ENCODE measurements at regions not wholly inside any gene's neighbourhood (a gene's known extent, or its start where the extent isn't known, plus 50 kb on each side); places are given as distances from the start of the nearest gene placed in this dataset.

DNA sequence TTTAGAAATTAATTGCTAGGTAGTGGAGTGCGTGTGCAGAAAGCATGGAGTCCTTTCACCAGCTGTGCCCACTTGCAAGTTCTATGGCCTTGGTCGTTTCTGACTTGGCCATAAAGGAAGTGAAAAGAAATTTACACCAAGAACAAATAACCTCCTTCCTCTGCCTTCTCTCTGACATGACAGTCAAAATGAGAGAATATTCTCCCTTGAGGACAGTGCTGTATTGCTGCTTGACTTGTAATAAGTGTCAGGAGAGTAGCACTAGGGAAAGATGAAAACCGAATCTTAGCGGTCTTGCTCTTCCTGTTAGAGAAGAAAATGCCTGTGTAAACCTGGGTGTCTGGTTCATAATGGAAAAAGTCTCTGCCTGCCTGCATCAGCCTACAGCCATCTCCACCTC, 333.1 kb upstream of the RAG2 start:
- Mint-ChIP-seq H3K27ac (no peak overlapping the region), H3K9me3 (no peaks in the 10 kb centered on the region), H3K36me3 (ENCODE audit: low read depth) (no peaks in the 10 kb centered on the region), H3K4me1 (ENCODE audit: low read depth) (no peaks in the 10 kb centered on the region), H3K27me3 (no peaks in the 10 kb centered on the region), H3K4me3 (no peak overlapping the region)
- no peak for DNase-seq

- H3K27ac Mint-ChIP-seq, result no peak overlapping the region
- no peak for DNase-seq
- H3K9me3 Mint-ChIP-seq, result no peaks in the 10 kb centered on the region
- no peaks in the 10 kb centered on the region for H3K36me3 Mint-ChIP-seq (ENCODE audit: low read depth)
- H3K4me1 Mint-ChIP-seq (ENCODE audit: low read depth), result no peaks in the 10 kb centered on the region
- H3K4me3 Mint-ChIP-seq, result no peak overlapping the region
- no peaks in the 10 kb centered on the region for H3K27me3 Mint-ChIP-seq
Measured at GRCh38 chr11:36930256-36930655, 332.2 kb upstream of the RAG2 start.

DNA sequence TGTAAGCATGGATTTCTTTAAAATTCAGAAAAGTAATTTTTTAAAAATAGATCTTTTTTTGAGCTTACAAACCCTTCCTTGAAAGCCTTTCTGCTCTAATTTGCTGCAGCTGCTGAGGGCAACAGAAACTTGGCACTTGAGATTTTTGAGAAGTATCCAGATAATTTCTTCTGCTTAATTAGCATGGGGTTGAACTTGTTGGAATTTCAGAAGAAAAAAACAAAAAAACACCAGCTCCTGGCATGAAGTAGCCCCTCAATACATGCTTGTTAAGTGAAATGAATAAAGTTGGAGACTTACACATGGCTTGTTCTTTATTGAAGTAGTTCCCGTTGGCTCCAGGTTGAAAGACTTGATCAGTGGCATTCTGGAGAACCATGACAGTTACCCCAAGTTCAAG, 331.4 kb upstream of the RAG2 start:
- no peaks in the 10 kb centered on the region for H3K4me1 Mint-ChIP-seq (ENCODE audit: low read depth)
- H3K36me3 Mint-ChIP-seq (ENCODE audit: low read depth), result no peaks in the 10 kb centered on the region
- no peak for DNase-seq
- H3K27me3 Mint-ChIP-seq, result no peaks in the 10 kb centered on the region
- H3K4me3 Mint-ChIP-seq, result no peak overlapping the region
- no peak overlapping the region for H3K27ac Mint-ChIP-seq
- no peaks in the 10 kb centered on the region for H3K9me3 Mint-ChIP-seq

- H3K4me1 Mint-ChIP-seq (ENCODE audit: low read depth), result no peaks in the 10 kb centered on the region
- H3K9me3 Mint-ChIP-seq, result no peaks in the 10 kb centered on the region
- DNase-seq, result no peak
- no peaks in the 10 kb centered on the region for H3K36me3 Mint-ChIP-seq (ENCODE audit: low read depth)
- H3K27me3 Mint-ChIP-seq, result no peaks in the 10 kb centered on the region
- no peak overlapping the region for H3K27ac Mint-ChIP-seq
- H3K4me3 Mint-ChIP-seq, result no peak overlapping the region
Measured at GRCh38 chr11:36928621-36929020, 330.6 kb upstream of the RAG2 start.

- no peaks in the 10 kb centered on the region for H3K36me3 Mint-ChIP-seq (ENCODE audit: low read depth)
- no peak for DNase-seq
- peaks cover 7% of the 10 kb centered on the region for H3K9me3 Mint-ChIP-seq
- H3K4me3 Mint-ChIP-seq, result no peak overlapping the region
- H3K27me3 Mint-ChIP-seq, result no peaks in the 10 kb centered on the region
- no peak overlapping the region for H3K27ac Mint-ChIP-seq
- H3K4me1 Mint-ChIP-seq (ENCODE audit: low read depth), result no peaks in the 10 kb centered on the region
Measured at GRCh38 chr11:36899800-36900199, 301.8 kb upstream of the RAG2 start.

GRCh38 chr11:36890841-36891240, 292.8 kb upstream of the RAG2 start:
- Mint-ChIP-seq H3K4me1 (ENCODE audit: low read depth) (no peaks in the 10 kb centered on the region), H3K27ac (no peak overlapping the region), H3K36me3 (ENCODE audit: low read depth) (no peaks in the 10 kb centered on the region), H3K9me3 (no peaks in the 10 kb centered on the region), H3K27me3 (no peaks in the 10 kb centered on the region), H3K4me3 (no peak overlapping the region)
- DNase-seq, result no peak

- no peaks in the 10 kb centered on the region for H3K36me3 Mint-ChIP-seq (ENCODE audit: low read depth)
- H3K9me3 Mint-ChIP-seq, result no peaks in the 10 kb centered on the region
- no peaks in the 10 kb centered on the region for H3K4me1 Mint-ChIP-seq (ENCODE audit: low read depth)
- no peaks in the 10 kb centered on the region for H3K27me3 Mint-ChIP-seq
- no peak overlapping the region for H3K4me3 Mint-ChIP-seq
- no peak for DNase-seq
- no peak overlapping the region for H3K27ac Mint-ChIP-seq
Measured at GRCh38 chr11:36890121-36890679, 292.2 kb upstream of the RAG2 start.

DNA sequence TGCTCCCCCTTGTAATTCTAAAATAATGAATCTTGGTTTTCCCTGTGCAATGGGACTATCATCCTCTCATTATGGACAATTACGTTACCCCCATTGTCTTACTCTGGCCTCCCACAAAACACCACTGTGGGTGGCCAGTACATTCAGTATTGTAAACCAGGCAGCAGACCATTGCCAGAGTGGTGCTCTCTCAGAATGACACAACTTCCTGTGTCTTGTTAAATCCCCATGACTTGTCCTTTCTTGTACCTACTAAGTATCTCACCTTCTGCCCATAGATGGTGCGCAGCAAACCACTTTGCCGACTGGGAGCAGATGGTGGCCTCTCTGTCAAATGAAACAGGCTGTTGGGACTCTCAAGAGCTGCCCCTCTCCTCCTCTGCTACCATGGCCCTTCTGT, 287.1 kb upstream of the RAG2 start:
- DNase-seq, result no peak
- Mint-ChIP-seq H3K27me3 (no peaks in the 10 kb centered on the region), H3K4me1 (ENCODE audit: low read depth) (no peaks in the 10 kb centered on the region), H3K4me3 (no peak overlapping the region), H3K36me3 (ENCODE audit: low read depth) (no peaks in the 10 kb centered on the region), H3K27ac (no peak overlapping the region), H3K9me3 (no peaks in the 10 kb centered on the region)

DNA sequence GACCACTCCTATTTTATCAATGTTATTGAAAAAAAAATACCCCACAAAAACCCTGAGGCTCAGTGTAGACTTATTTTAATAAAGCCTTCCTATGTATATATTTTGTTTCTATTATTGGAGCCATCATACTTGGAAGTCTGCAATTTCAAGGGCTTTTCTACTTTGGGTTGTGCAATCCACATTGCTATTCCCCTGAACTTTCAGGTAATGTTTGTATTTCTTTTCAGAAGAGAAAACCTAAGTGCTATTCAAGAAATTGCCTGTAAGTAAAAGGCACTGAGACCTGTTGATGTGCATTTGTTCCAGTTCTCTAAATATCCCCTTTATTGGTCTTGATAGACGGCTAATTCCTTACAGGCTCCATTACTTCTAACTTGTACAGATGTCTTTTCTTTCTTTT, 280.7 kb upstream of the RAG2 start:
- no peaks in the 10 kb centered on the region for H3K4me1 Mint-ChIP-seq (ENCODE audit: low read depth)
- H3K27me3 Mint-ChIP-seq, result no peaks in the 10 kb centered on the region
- H3K9me3 Mint-ChIP-seq, result peaks cover 6% of the 10 kb centered on the region
- H3K36me3 Mint-ChIP-seq (ENCODE audit: low read depth), result no peaks in the 10 kb centered on the region
- H3K4me3 Mint-ChIP-seq, result no peak overlapping the region
- H3K27ac Mint-ChIP-seq, result no peak overlapping the region
- no peak for DNase-seq

DNA sequence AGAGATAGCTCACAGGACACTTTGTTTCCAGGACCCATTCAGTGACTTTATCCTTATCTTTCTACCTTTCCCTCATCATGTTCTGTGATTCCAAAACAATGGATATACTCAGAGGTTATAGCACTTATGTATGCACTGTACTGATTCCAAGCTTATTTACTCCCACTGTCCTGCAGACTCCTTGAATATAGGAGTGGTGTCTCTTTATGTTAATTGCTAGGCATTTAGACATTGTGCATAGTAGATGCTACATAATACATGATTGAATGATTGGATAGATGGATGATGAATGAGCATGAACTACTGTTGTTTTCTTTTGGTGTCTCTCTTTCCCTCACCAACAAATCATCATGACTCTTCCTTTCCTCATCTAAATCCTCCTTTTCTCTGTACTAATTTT, 279.1 kb upstream of the RAG2 start:
- no peaks in the 10 kb centered on the region for H3K4me1 Mint-ChIP-seq (ENCODE audit: low read depth)
- peaks cover 6% of the 10 kb centered on the region for H3K9me3 Mint-ChIP-seq
- no peak overlapping the region for H3K4me3 Mint-ChIP-seq
- DNase-seq, result no peak
- no peaks in the 10 kb centered on the region for H3K36me3 Mint-ChIP-seq (ENCODE audit: low read depth)
- no peak overlapping the region for H3K27ac Mint-ChIP-seq
- no peaks in the 10 kb centered on the region for H3K27me3 Mint-ChIP-seq

- Mint-ChIP-seq H3K27me3 (no peaks in the 10 kb centered on the region), H3K4me3 (no peak overlapping the region), H3K4me1 (ENCODE audit: low read depth) (no peaks in the 10 kb centered on the region), H3K36me3 (ENCODE audit: low read depth) (no peaks in the 10 kb centered on the region), H3K27ac (no peak overlapping the region), H3K9me3 (peaks cover 6% of the 10 kb centered on the region)
- DNase-seq, result no peak
Measured at GRCh38 chr11:36876266-36876665, 278.2 kb upstream of the RAG2 start.

DNA sequence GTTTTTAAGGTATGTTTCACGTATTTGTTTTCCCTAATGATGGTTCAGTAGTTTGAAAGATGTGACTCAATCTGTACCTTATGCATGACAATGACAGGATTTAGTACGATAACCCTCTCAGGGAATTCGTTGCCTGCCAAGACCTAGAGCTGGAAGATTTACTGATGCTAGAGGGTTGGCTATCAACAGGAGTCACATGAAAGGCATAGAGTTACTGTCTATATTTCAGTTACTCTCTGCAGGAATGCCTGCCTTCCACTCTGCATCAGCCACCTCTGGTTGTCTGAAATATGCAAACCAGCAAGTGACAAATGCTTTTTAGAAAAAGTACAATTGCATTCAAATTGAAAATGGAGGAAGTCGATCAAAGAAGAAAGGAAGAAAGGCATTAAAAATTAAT, 276.3 kb upstream of the RAG2 start:
- Mint-ChIP-seq H3K27ac (no peak overlapping the region), H3K4me3 (no peak overlapping the region), H3K36me3 (ENCODE audit: low read depth) (no peaks in the 10 kb centered on the region), H3K9me3 (peaks cover 6% of the 10 kb centered on the region), H3K27me3 (no peaks in the 10 kb centered on the region), H3K4me1 (ENCODE audit: low read depth) (no peaks in the 10 kb centered on the region)
- no peak for DNase-seq

DNA sequence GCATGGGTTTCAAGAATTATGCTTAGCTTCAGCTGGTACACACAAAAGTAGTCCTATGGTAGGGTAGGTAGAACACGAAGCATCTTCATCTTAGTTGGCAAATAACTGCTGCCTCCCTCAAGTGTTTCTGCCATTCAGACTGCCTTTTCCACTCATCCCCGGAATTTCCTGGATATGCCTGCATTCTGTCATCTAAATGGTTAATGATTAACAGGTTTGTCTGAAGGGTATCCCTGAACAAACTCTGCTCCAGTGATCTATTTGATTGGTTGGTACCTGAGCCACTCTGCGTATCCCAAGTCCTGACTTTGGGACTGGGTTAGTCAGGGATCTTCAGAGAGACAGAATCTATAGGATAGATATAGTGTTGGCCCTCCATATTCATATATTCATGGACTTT, 272.3 kb upstream of the RAG2 start:
- DNase-seq, result no peak
- Mint-ChIP-seq H3K9me3 (peaks cover 2% of the 10 kb centered on the region), H3K36me3 (ENCODE audit: low read depth) (no peaks in the 10 kb centered on the region), H3K4me3 (no peak overlapping the region), H3K27me3 (no peaks in the 10 kb centered on the region), H3K4me1 (ENCODE audit: low read depth) (no peaks in the 10 kb centered on the region), H3K27ac (no peak overlapping the region)

GRCh38 chr11:36868380-36868779, 270.3 kb upstream of the RAG2 start:
- Mint-ChIP-seq H3K4me1 (ENCODE audit: low read depth) (no peaks in the 10 kb centered on the region), H3K27me3 (no peaks in the 10 kb centered on the region), H3K27ac (no peak overlapping the region), H3K9me3 (no peaks in the 10 kb centered on the region), H3K4me3 (no peak overlapping the region), H3K36me3 (ENCODE audit: low read depth) (no peaks in the 10 kb centered on the region)
- DNase-seq, result no peak

- no peak overlapping the region for H3K4me3 Mint-ChIP-seq
- no peaks in the 10 kb centered on the region for H3K27me3 Mint-ChIP-seq
- H3K36me3 Mint-ChIP-seq (ENCODE audit: low read depth), result no peaks in the 10 kb centered on the region
- no peak for DNase-seq
- no peaks in the 10 kb centered on the region for H3K9me3 Mint-ChIP-seq
- no peaks in the 10 kb centered on the region for H3K4me1 Mint-ChIP-seq (ENCODE audit: low read depth)
- H3K27ac Mint-ChIP-seq, result no peak overlapping the region
Measured at GRCh38 chr11:36865846-36866245, 267.8 kb upstream of the RAG2 start.

- no peaks in the 10 kb centered on the region for H3K4me1 Mint-ChIP-seq (ENCODE audit: low read depth)
- DNase-seq, result no peak
Measured at GRCh38 chr11:36854875-36855274, 256.8 kb upstream of the RAG2 start.

More at GRCh38 chr11:36854875-36855274, 256.8 kb upstream of the RAG2 start:
- H3K27me3 Mint-ChIP-seq, result no peaks in the 10 kb centered on the region
- H3K36me3 Mint-ChIP-seq (ENCODE audit: low read depth), result no peaks in the 10 kb centered on the region
- H3K9me3 Mint-ChIP-seq, result peaks cover 5% of the 10 kb centered on the region
- H3K27ac Mint-ChIP-seq, result no peak overlapping the region
- no peak overlapping the region for H3K4me3 Mint-ChIP-seq

All from activated T-cell treated with anti-CD3 and anti-CD28 coated beads, Interleukin-2, amount 50 U/mL, for 24 hours (primary cell).